ENCODE measurements at regions not wholly inside any gene's neighbourhood (a gene's known extent, or its start where the extent isn't known, plus 50 kb on each side); places are given as distances from the start of the nearest gene placed in this dataset.
"Not testable (repeated sequence)": the region's sequence is repeated elsewhere in the genome, so short reads cannot be mapped to it uniquely, and the experiment has no call there.

DNA sequence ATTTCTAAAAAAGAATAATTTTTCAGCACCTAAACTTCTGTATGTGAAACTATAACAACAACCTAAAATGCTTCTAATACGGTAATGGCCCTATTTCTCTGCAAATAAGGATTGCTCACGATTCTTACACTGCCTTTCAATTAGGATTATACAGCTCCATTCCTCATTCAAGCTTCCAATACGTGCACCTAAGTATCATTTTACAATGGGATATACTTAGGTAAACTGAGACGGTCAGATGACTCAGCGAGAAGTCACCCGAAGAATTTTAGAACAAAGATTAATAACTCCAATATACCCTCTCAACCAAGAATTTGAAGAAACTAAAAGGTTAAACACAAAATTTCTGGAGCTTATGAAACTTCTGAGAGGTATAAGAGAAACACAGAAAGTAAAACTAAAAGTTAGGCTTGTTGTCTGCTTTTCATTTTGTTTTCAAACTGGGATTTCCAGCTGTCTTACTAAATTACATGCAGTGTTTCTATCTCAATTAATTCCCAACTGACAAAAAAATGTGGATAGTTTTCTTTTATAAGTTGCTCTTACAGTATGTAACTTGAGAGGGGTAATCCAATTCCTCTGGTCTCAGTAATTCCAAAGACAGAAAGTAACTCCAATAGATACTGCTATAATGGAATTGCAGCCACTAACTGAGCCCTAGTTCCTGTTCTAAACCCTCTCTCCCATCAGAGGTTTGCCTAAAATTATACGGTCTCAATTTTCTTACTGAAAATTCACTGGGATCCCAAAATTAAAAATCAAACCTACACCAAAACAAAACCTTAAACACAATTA is 69.9 kb upstream of the NBPF20 start:
- TF ChIP-seq, protein P1, sequence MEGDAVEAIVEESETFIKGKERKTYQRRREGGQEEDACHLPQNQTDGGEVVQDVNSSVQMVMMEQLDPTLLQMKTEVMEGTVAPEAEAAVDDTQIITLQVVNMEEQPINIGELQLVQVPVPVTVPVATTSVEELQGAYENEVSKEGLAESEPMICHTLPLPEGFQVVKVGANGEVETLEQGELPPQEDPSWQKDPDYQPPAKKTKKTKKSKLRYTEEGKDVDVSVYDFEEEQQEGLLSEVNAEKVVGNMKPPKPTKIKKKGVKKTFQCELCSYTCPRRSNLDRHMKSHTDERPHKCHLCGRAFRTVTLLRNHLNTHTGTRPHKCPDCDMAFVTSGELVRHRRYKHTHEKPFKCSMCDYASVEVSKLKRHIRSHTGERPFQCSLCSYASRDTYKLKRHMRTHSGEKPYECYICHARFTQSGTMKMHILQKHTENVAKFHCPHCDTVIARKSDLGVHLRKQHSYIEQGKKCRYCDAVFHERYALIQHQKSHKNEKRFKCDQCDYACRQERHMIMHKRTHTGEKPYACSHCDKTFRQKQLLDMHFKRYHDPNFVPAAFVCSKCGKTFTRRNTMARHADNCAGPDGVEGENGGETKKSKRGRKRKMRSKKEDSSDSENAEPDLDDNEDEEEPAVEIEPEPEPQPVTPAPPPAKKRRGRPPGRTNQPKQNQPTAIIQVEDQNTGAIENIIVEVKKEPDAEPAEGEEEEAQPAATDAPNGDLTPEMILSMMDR (optimal IDR thresholded peaks at IDR 0.05 in 1 of 3, IDR thresholded peaks at IDR 0.05 in 1 of 3, conservative IDR thresholded peaks at IDR 0.05 in 1 of 3; ENCODE audit: extremely low read depth in 1 of 3, insufficient read depth in 2 of 3, low read length in 3 of 3), result not testable (repeated sequence)
- not testable (repeated sequence) for TF ChIP-seq EZH2 (IDR thresholded peaks at IDR 0.05; ENCODE audit: low read length)
